Mesothelial cell of epicardium (in vitro differentiated cells): ENCODE measurements at regions not wholly inside any gene's neighbourhood (a gene's known extent, or its start where the extent isn't known, plus 50 kb on each side); places are given as distances from the start of the nearest gene placed in this dataset.

Experiments used
- DNase-seq, 2 experiments: peaks; one replicate each; pipeline ENCODE4 v3.0.0; 2021; ENCODE audit warnings: low spot score in 2 of 2; ENCODE audit not compliant: unreplicated experiment in 2 of 2
- H3K27ac Mint-ChIP-seq: 2 replicates; pipeline ENCODE4 v1.8.0; 2021; ENCODE audit warnings: mixed read lengths
- H3K27me3 Mint-ChIP-seq: 2 replicates; pipeline ENCODE4 v1.8.0; 2021; ENCODE audit warnings: low read depth, mixed read lengths
- H3K36me3 Mint-ChIP-seq: 2 replicates; pipeline ENCODE4 v1.8.0; 2021; ENCODE audit warnings: mixed read lengths
- H3K4me1 Mint-ChIP-seq: 2 replicates; pipeline ENCODE4 v1.8.0; 2021; ENCODE audit warnings: mixed read lengths
- H3K4me3 Mint-ChIP-seq: 2 replicates; pipeline ENCODE4 v1.8.0; 2021; ENCODE audit warnings: mild to moderate bottlenecking, moderate library complexity, mixed read lengths
- H3K9me3 Mint-ChIP-seq: 2 replicates; pipeline ENCODE4 v1.8.0; 2021; ENCODE audit warnings: mixed read lengths
- TF ChIP-seq, protein P1 (sequence below): fragments of 200-600 bp; sonication (generic); IDR thresholded peaks from one replicate; pipeline ENCODE4 v1.5.0; 2021; ENCODE audit warnings: antibody characterized with exemption; ENCODE audit not compliant: unreplicated experiment

DNA sequence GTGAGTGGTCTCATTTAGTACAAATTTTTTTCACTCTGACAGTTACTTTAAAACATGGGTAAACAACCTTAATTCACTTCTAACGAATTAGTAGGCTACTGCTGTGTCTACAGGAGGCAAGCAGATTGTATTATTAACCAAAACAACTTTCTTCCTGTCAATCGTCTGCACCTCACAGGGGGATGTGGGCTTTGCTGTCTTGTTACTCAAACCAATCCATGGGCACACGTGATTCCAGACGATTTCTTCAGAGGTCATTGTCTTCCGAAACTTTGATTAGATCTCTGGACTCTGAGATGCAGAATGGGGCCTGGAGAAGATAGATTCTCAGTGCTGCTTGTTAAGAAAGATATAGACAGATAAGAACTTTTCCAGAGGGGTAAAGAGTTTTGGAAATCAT is 327.8 kb downstream of the DHX15 start:
- no peak for DNase-seq
- no peak overlapping the region for H3K27ac Mint-ChIP-seq

DNA sequence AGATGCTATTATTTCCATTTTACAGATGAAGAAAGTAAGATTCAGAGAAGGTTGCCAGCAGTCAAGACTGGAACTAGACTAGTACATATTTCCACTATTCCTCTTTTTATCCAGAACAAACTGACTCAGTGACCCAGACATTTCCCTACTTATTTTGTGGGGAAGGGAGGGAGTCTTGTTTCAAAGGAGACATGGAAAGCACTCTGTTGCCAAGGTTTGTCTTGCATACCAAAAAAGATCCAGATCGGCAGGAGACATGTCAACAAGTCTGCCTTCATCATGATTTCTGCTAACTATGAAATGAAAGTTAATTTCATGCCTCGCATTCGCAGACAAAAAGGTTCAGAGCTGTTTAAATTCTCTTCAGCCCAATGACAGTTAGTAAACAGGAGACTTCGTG is 328.3 kb downstream of the DHX15 start:
- H3K27ac Mint-ChIP-seq, result no peak overlapping the region
- no peaks in the 10 kb centered on the region for H3K9me3 Mint-ChIP-seq
- DNase-seq, result no peak
- no peaks in the 10 kb centered on the region for H3K36me3 Mint-ChIP-seq
- H3K4me1 Mint-ChIP-seq, result peaks cover 16% of the 10 kb centered on the region
- peaks cover 22% of the 10 kb centered on the region for H3K27me3 Mint-ChIP-seq
- TF ChIP-seq, protein P1, sequence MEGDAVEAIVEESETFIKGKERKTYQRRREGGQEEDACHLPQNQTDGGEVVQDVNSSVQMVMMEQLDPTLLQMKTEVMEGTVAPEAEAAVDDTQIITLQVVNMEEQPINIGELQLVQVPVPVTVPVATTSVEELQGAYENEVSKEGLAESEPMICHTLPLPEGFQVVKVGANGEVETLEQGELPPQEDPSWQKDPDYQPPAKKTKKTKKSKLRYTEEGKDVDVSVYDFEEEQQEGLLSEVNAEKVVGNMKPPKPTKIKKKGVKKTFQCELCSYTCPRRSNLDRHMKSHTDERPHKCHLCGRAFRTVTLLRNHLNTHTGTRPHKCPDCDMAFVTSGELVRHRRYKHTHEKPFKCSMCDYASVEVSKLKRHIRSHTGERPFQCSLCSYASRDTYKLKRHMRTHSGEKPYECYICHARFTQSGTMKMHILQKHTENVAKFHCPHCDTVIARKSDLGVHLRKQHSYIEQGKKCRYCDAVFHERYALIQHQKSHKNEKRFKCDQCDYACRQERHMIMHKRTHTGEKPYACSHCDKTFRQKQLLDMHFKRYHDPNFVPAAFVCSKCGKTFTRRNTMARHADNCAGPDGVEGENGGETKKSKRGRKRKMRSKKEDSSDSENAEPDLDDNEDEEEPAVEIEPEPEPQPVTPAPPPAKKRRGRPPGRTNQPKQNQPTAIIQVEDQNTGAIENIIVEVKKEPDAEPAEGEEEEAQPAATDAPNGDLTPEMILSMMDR, result no peak
- no peak overlapping the region for H3K4me3 Mint-ChIP-seq

More for the DNA sequence above, 327.8 kb downstream of the DHX15 start:
- no peak overlapping the region for H3K4me3 Mint-ChIP-seq
- H3K27me3 Mint-ChIP-seq, result peaks cover 21% of the 10 kb centered on the region
- TF ChIP-seq, protein P1, result no peak
- H3K36me3 Mint-ChIP-seq, result no peaks in the 10 kb centered on the region
- no peaks in the 10 kb centered on the region for H3K9me3 Mint-ChIP-seq
- H3K4me1 Mint-ChIP-seq, result peaks cover 21% of the 10 kb centered on the region

DNA sequence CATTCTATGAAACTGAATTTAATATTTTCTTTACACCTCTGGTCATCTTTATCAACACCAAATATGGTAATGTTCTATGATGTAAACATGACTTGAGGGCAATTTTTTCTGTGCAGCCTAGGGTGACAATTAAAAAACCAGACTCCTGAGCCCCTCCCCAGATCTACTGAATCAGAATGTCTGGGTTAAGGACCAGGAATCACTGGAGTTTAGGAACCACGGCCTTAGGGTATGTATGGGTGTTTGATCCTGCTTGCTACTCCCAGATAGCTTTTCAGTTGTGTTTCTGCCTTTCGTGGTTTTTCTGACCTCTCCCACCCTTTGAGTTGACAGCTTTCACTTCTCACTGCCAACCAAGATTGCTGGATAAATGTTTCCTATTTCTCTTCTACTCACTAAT is 332.2 kb downstream of the DHX15 start:
- H3K36me3 Mint-ChIP-seq, result no peaks in the 10 kb centered on the region
- H3K4me1 Mint-ChIP-seq, result peaks cover 15% of the 10 kb centered on the region
- H3K27me3 Mint-ChIP-seq, result peaks cover 21% of the 10 kb centered on the region
- H3K9me3 Mint-ChIP-seq, result no peaks in the 10 kb centered on the region
- H3K27ac Mint-ChIP-seq, result no peak overlapping the region
- no peak for DNase-seq
- H3K4me3 Mint-ChIP-seq, result no peak overlapping the region
- TF ChIP-seq, protein P1, result no peak

DNA sequence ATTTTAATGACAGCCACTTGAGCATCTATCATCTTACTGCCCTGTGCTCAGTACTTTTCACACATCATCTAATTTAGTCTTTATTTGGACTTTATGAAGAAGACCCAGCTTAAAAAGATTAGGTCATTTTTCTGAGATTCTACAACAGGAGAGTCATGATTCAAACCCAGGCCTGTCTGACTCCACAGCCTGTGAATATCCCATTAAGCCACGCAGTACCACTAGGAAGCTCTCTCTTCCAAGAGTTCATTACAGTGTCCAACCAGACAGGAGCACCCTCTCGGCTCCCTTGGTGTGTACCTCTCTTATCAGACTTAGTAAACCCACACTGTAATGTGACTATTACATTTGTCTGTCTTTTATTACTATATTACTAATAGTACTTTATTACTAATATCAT is 332.8 kb downstream of the DHX15 start:
- peaks cover 15% of the 10 kb centered on the region for H3K4me1 Mint-ChIP-seq
- no peak overlapping the region for H3K4me3 Mint-ChIP-seq
- no peaks in the 10 kb centered on the region for H3K9me3 Mint-ChIP-seq
- TF ChIP-seq, protein P1, result no peak
- no peak for DNase-seq
- H3K27ac Mint-ChIP-seq, result no peak overlapping the region
- peaks cover 19% of the 10 kb centered on the region for H3K27me3 Mint-ChIP-seq
- no peaks in the 10 kb centered on the region for H3K36me3 Mint-ChIP-seq

DNA sequence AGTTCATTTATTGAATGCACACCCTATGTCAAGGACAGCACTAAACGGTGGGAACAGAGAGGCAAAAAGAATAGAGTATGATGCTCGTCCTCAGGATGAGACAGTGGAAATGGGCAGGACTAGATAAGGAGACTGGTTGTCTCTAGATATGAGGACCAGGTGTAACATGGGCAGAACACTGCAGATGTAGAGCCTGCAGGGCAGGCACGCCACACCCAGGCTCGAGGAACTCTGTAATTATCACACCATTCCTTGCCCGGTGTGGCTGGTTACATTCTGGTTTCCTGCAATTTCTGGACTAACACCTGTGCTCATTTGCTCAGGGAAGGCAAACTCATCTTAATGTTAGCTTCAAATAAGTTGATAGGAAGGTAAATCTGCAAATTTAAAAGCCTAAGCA is 334.4 kb downstream of the DHX15 start:
- no peak overlapping the region for H3K27ac Mint-ChIP-seq
- peaks cover 15% of the 10 kb centered on the region for H3K27me3 Mint-ChIP-seq
- peaks cover 16% of the 10 kb centered on the region for H3K4me1 Mint-ChIP-seq
- TF ChIP-seq, protein P1, result no peak
- DNase-seq, result no peak
- no peaks in the 10 kb centered on the region for H3K36me3 Mint-ChIP-seq
- H3K4me3 Mint-ChIP-seq, result no peak overlapping the region
- H3K9me3 Mint-ChIP-seq, result no peaks in the 10 kb centered on the region
